ENCODE measurements at regions not wholly inside any gene's neighbourhood (a gene's known extent, or its start where the extent isn't known, plus 50 kb on each side); places are given as distances from the start of the nearest gene placed in this dataset.

- intact Hi-C loops (cut with DNase I): no loop called here
- Histone ChIP-seq H3K9me3 (no peaks in the 10 kb centered on the region), H3K4me3 (no peak overlapping the region), H3K27ac (no peak overlapping the region), H3K27me3 (no peaks in the 10 kb centered on the region), H3K4me1 (no peaks in the 10 kb centered on the region), H3K36me3 (no peaks in the 10 kb centered on the region)
- DNase-seq: no peak
- ATAC-seq: no peak
- TF ChIP-seq, protein P1, sequence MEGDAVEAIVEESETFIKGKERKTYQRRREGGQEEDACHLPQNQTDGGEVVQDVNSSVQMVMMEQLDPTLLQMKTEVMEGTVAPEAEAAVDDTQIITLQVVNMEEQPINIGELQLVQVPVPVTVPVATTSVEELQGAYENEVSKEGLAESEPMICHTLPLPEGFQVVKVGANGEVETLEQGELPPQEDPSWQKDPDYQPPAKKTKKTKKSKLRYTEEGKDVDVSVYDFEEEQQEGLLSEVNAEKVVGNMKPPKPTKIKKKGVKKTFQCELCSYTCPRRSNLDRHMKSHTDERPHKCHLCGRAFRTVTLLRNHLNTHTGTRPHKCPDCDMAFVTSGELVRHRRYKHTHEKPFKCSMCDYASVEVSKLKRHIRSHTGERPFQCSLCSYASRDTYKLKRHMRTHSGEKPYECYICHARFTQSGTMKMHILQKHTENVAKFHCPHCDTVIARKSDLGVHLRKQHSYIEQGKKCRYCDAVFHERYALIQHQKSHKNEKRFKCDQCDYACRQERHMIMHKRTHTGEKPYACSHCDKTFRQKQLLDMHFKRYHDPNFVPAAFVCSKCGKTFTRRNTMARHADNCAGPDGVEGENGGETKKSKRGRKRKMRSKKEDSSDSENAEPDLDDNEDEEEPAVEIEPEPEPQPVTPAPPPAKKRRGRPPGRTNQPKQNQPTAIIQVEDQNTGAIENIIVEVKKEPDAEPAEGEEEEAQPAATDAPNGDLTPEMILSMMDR (IDR thresholded peaks at IDR 0.05): no peak
Observed at GRCh38 chr1:60832367-60832766, 250.0 kb upstream of the NFIA start.

DNA sequence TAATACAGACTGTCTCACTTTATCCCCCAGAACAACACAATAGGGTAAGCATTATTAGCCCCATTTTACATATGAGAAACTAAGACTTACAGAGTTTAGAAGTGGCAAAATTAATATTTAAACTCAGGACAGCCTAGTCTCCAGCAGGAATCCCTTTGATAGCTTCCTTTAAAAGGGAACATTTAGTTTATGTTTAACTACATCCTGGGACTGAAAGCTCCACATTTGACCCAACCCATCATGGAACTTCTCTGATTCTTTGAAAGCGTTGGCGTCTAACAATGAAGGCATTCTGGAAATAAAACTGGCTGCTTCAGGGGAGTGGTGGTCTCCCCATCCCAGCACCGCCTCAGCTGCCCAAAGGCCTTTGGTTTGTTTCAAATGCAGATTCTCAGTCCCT lies 250.6 kb upstream of the NFIA start:
- Histone ChIP-seq H3K36me3 (no peaks in the 10 kb centered on the region), H3K4me3 (no peak overlapping the region), H3K27me3 (no peaks in the 10 kb centered on the region), H3K4me1 (no peaks in the 10 kb centered on the region), H3K27ac (no peak overlapping the region), H3K9me3 (no peaks in the 10 kb centered on the region)
- intact Hi-C loops (cut with DNase I): no loop called here
- DNase-seq (no peak), ATAC-seq (no peak)
- TF ChIP-seq, protein P1 (IDR thresholded peaks at IDR 0.05): no peak

GRCh38 chr1:60828944-60829343 lies 253.4 kb upstream of the NFIA start:
- TF ChIP-seq, protein P1 (IDR thresholded peaks at IDR 0.05): no peak
- H3K4me3 ChIP-seq: no peak overlapping the region
- H3K4me1 ChIP-seq: no peaks in the 10 kb centered on the region
- H3K27me3 ChIP-seq: no peaks in the 10 kb centered on the region
- no peak overlapping the region for H3K27ac ChIP-seq
- DNase-seq: no peak
- H3K9me3 ChIP-seq: no peaks in the 10 kb centered on the region
- intact Hi-C loops (cut with DNase I): no loop called here
- H3K36me3 ChIP-seq: no peaks in the 10 kb centered on the region
- ATAC-seq: no peak

DNA sequence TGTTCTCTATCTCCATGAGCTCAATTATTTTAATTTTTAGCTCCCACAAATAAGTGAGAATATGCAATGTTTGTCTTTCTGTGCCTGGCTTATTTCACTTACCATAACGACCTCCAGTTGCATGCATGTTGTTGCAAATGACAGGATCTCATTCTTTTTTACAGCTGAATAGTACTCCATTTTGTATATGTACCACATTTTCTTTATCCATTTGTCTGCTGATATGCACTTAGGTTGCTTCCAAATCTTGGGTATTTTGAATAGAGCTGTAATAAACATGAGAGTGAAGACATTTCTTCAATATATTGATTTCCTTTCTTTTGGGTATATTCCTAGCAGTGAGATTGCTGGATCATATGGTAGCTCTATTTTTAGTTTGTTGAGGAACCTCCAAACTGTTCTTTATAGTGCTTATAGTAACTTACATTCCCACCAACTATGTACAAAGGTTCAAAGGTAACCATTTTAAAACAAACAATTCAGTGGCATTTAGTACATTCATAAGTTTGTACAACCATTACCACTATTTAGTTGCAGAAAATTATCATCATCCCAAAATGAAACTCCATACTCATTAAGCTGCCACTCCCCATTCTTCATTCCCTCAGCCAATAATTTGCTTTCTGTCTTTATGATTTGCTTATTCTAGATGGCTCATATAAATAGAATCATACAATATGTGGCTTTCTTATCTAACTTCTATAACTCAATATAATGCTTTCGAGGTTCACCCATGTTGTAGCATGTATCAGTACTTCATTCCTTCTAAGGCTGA lies 255.9 kb upstream of the NFIA start:
- H3K36me3 ChIP-seq: no peaks in the 10 kb centered on the region
- ATAC-seq (no peak), DNase-seq (no peak)
- TF ChIP-seq, protein P1 (IDR thresholded peaks at IDR 0.05): no peak
- H3K27ac ChIP-seq: no peak overlapping the region
- no peaks in the 10 kb centered on the region for H3K4me1 ChIP-seq
- H3K27me3 ChIP-seq: no peaks in the 10 kb centered on the region
- no peak overlapping the region for H3K4me3 ChIP-seq
- H3K9me3 ChIP-seq: no peaks in the 10 kb centered on the region
- intact Hi-C loops (cut with DNase I): no loop called here

DNA sequence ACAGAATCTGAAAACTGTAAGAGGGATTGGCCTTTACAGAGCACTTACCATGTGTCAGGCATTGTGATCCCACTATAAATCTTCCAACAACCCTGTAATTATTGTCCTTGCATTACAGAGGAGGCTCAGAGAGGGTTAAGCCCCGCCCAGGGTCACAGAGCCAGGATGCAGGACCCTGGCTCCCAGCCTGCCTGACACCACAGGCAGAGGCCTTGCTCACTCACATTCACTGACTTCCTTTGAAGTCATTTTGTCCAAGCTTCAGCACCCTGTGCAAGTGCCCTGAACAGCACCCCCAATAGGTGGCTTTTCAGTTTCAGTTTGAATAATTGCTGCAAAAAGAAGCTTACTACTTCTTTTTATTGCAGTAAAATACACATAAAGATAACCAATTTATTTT lies 256.8 kb upstream of the NFIA start:
- Histone ChIP-seq H3K9me3 (no peaks in the 10 kb centered on the region), H3K4me1 (no peaks in the 10 kb centered on the region), H3K36me3 (no peaks in the 10 kb centered on the region), H3K4me3 (no peak overlapping the region), H3K27ac (no peak overlapping the region), H3K27me3 (no peaks in the 10 kb centered on the region)
- DNase-seq (no peak), ATAC-seq (no peak)
- intact Hi-C loops (cut with DNase I): no loop called here
- TF ChIP-seq, protein P1 (IDR thresholded peaks at IDR 0.05): no peak

Measured in left lung (tissue), 4 donors.